ENCODE measurements at regions not wholly inside any gene's neighbourhood (a gene's known extent, or its start where the extent isn't known, plus 50 kb on each side); places are given as distances from the start of the nearest gene placed in this dataset.

GRCh38 chr2:15794608-15795134 lies 145.7 kb upstream of the MYCN start:
- H2AFZ ChIP-seq (ENCODE audit: low read depth, low read length): no peak overlapping the region
- H3K79me2 ChIP-seq (ENCODE audit: insufficient read depth, low read length): no peaks in the 10 kb centered on the region
- TF ChIP-seq EZH2 (IDR thresholded peaks at IDR 0.05; ENCODE audit: insufficient read depth, low read length): no peak
- TF ChIP-seq CTCF (IDR thresholded peaks at IDR 0.05; ENCODE audit: insufficient read depth, low read depth, low read length): no peak
- H3K4me1 ChIP-seq (ENCODE audit: insufficient read depth, low read length): no peaks in the 10 kb centered on the region
- Mint-ChIP-seq H3K4me3 (ENCODE audit: unreplicated experiment) (no peak overlapping the region), H3K36me3 (ENCODE audit: low read depth, unreplicated experiment) (no peaks in the 10 kb centered on the region), H3K27me3 (ENCODE audit: low read depth, unreplicated experiment) (peaks cover 24% of the 10 kb centered on the region), H3K4me1 (ENCODE audit: low read depth, unreplicated experiment) (peaks cover 4% of the 10 kb centered on the region), H3K27ac (ENCODE audit: unreplicated experiment) (no peak overlapping the region), H3K9me3 (ENCODE audit: unreplicated experiment) (no peaks in the 10 kb centered on the region)
- H3K9ac ChIP-seq (ENCODE audit: low read length): no peak overlapping the region
- no peak overlapping the region for H3K27ac ChIP-seq (ENCODE audit: low read depth, low read length)
- no peaks in the 10 kb centered on the region for H4K20me1 ChIP-seq (ENCODE audit: insufficient read depth, low read length)
- no peaks in the 10 kb centered on the region for H3K36me3 ChIP-seq (ENCODE audit: insufficient read depth, low read length)
- FAIRE-seq: no peak
- peaks cover 2% of the 10 kb centered on the region for H3K27me3 ChIP-seq (ENCODE audit: insufficient read depth, low read length)
- no peak overlapping the region for H3K4me3 ChIP-seq (ENCODE audit: insufficient read depth, low read depth, low read length)
- H3K4me2 ChIP-seq (ENCODE audit: low read length): no peak overlapping the region
- no peaks in the 10 kb centered on the region for H3K9me3 ChIP-seq (ENCODE audit: insufficient read depth, low read depth, low read length)
- DNase-seq (ENCODE audit: low read depth): no peak

- Mint-ChIP-seq H3K36me3 (ENCODE audit: low read depth, unreplicated experiment) (no peaks in the 10 kb centered on the region), H3K4me3 (ENCODE audit: unreplicated experiment) (no peak overlapping the region), H3K27ac (ENCODE audit: unreplicated experiment) (no peak overlapping the region), H3K9me3 (ENCODE audit: unreplicated experiment) (no peaks in the 10 kb centered on the region), H3K27me3 (ENCODE audit: low read depth, unreplicated experiment) (peaks cover 24% of the 10 kb centered on the region), H3K4me1 (ENCODE audit: low read depth, unreplicated experiment) (peaks cover 4% of the 10 kb centered on the region)
- TF ChIP-seq EZH2 (IDR thresholded peaks at IDR 0.05; ENCODE audit: insufficient read depth, low read length): no peak
- no peak for TF ChIP-seq CTCF (IDR thresholded peaks at IDR 0.05; ENCODE audit: insufficient read depth, low read depth, low read length)
- H4K20me1 ChIP-seq (ENCODE audit: insufficient read depth, low read length): no peaks in the 10 kb centered on the region
- no peaks in the 10 kb centered on the region for H3K36me3 ChIP-seq (ENCODE audit: insufficient read depth, low read length)
- no peak overlapping the region for H3K4me3 ChIP-seq (ENCODE audit: insufficient read depth, low read depth, low read length)
- no peak for FAIRE-seq
- H3K27me3 ChIP-seq (ENCODE audit: insufficient read depth, low read length): peaks cover 2% of the 10 kb centered on the region
- H3K9ac ChIP-seq (ENCODE audit: low read length): no peak overlapping the region
- H3K79me2 ChIP-seq (ENCODE audit: insufficient read depth, low read length): no peaks in the 10 kb centered on the region
- no peak overlapping the region for H3K4me2 ChIP-seq (ENCODE audit: low read length)
- H3K9me3 ChIP-seq (ENCODE audit: insufficient read depth, low read depth, low read length): no peaks in the 10 kb centered on the region
- H3K27ac ChIP-seq (ENCODE audit: low read depth, low read length): no peak overlapping the region
- no peak for DNase-seq (ENCODE audit: low read depth)
- H3K4me1 ChIP-seq (ENCODE audit: insufficient read depth, low read length): no peaks in the 10 kb centered on the region
- H2AFZ ChIP-seq (ENCODE audit: low read depth, low read length): no peak overlapping the region
Observed at GRCh38 chr2:15795426-15795825, 144.9 kb upstream of the MYCN start.

GRCh38 chr2:15796167-15796942 lies 144.0 kb upstream of the MYCN start:
- no peaks in the 10 kb centered on the region for H4K20me1 ChIP-seq (ENCODE audit: insufficient read depth, low read length)
- H2AFZ ChIP-seq (ENCODE audit: low read depth, low read length): no peak overlapping the region
- Mint-ChIP-seq H3K36me3 (ENCODE audit: low read depth, unreplicated experiment) (no peaks in the 10 kb centered on the region), H3K27me3 (ENCODE audit: low read depth, unreplicated experiment) (peaks cover 26% of the 10 kb centered on the region), H3K27ac (ENCODE audit: unreplicated experiment) (no peak overlapping the region), H3K9me3 (ENCODE audit: unreplicated experiment) (no peaks in the 10 kb centered on the region), H3K4me1 (ENCODE audit: low read depth, unreplicated experiment) (peaks cover 10% of the 10 kb centered on the region), H3K4me3 (ENCODE audit: unreplicated experiment) (no peak overlapping the region)
- no peaks in the 10 kb centered on the region for H3K9me3 ChIP-seq (ENCODE audit: insufficient read depth, low read depth, low read length)
- H3K4me1 ChIP-seq (ENCODE audit: insufficient read depth, low read length): no peaks in the 10 kb centered on the region
- DNase-seq (ENCODE audit: low read depth): no peak
- no peak overlapping the region for H3K4me3 ChIP-seq (ENCODE audit: insufficient read depth, low read depth, low read length)
- no peaks in the 10 kb centered on the region for H3K36me3 ChIP-seq (ENCODE audit: insufficient read depth, low read length)
- H3K4me2 ChIP-seq (ENCODE audit: low read length): no peak overlapping the region
- no peak for FAIRE-seq
- no peak for TF ChIP-seq EZH2 (IDR thresholded peaks at IDR 0.05; ENCODE audit: insufficient read depth, low read length)
- TF ChIP-seq CTCF (IDR thresholded peaks at IDR 0.05; ENCODE audit: insufficient read depth, low read depth, low read length): no peak
- peaks cover 2% of the 10 kb centered on the region for H3K27me3 ChIP-seq (ENCODE audit: insufficient read depth, low read length)
- no peak overlapping the region for H3K27ac ChIP-seq (ENCODE audit: low read depth, low read length)
- H3K79me2 ChIP-seq (ENCODE audit: insufficient read depth, low read length): no peaks in the 10 kb centered on the region
- no peak overlapping the region for H3K9ac ChIP-seq (ENCODE audit: low read length)

All from astrocyte (in vitro differentiated cells and primary cell).